Right lobe of liver (tissue), 6 donors: ENCODE measurements at regions not wholly inside any gene's neighbourhood (a gene's known extent, or its start where the extent isn't known, plus 50 kb on each side); places are given as distances from the start of the nearest gene placed in this dataset.
A peak's percentile ranks its signal among the peaks of the same experiment; 100 is the strongest.
"Not testable (repeated sequence)": the region's sequence is repeated elsewhere in the genome, so short reads cannot be mapped to it uniquely, and the experiment has no call there.

ENCODE experiments used
- ATAC-seq, 4 donors: fragments of 200-7000 bp; cut with Tn5 transposase; one replicate each; pipeline ENCODE4 v1.9.1; 2020; ENCODE audit warnings: mild to moderate bottlenecking in 4 of 4, moderate library complexity in 4 of 4
- DNase-seq, 3 donors: peaks; one replicate each; pipeline ENCODE4 v3.0.0-alpha.2; 2020
- H3K27ac ChIP-seq, 3 donors: fragments of 200-600 bp; one replicate each; pipeline ENCODE4 v1.8.0; 2022
- H3K27me3 ChIP-seq, 2 donors: fragments of 200-600 bp; one replicate each; pipeline ENCODE4 v1.8.0; 2022
- H3K36me3 ChIP-seq, 4 donors: fragments of 200-600 bp; sonication (generic) in 1 of 4; one replicate each; pipeline versions ENCODE4 v1.5.1 to v1.8.0; 2017 to 2022; ENCODE audit warnings: control low read depth in 1 of 4
- H3K4me1 ChIP-seq, 4 donors: fragments of 200-600 bp; sonication (generic) in 1 of 4; one replicate each; pipeline versions ENCODE4 v1.5.1 to v1.8.0; 2017 to 2022; ENCODE audit warnings: control low read depth in 1 of 4
- H3K4me3 ChIP-seq, 3 donors: fragments of 200-600 bp; one replicate each; pipeline ENCODE4 v1.8.0; 2022
- H3K9me3 ChIP-seq, 4 donors: fragments of 200-600 bp; sonication (generic) in 1 of 4; one replicate each; pipeline versions ENCODE4 v1.5.1 to v1.8.0; 2017 to 2022; ENCODE audit warnings: control low read depth in 1 of 4
- CTCF ChIP-seq, 4 donors: fragments of 200-600 bp in 3 of 4; fragments of 450-650 bp in 1 of 4; IDR thresholded peaks; one replicate each; pipeline versions ENCODE4 v1.5.1 to v1.8.0; 2016 to 2022; ENCODE audit warnings: antibody characterized with exemption in 4 of 4, mild to moderate bottlenecking in 2 of 4
- POLR2A ChIP-seq: fragments of 450-650 bp; IDR thresholded peaks from one replicate; pipeline ENCODE4 v1.6.1; 2017; ENCODE audit warnings: antibody characterized with exemption, mild to moderate bottlenecking
- WGBS: methylation state at CpG from one replicate; pipeline ENCODE4 v1.1.6; 2018; ENCODE audit warnings: low coverage, low lambda C conversion rate; ENCODE audit not compliant: insufficient coverage; ENCODE audit errors: missing lambda C conversion rate; 5-methylcytosine and 5-hydroxymethylcytosine counted together
- intact Hi-C, 2 donors: fragments of 100-400 bp; cut with DNase I; formaldehyde crosslinking; loops; one replicate each; pipeline versions ENCODE4 v1.11.2 to v1.14.1; 2022
- donor health status: DM: no; HTN: yes; CAD: no.
- donor health status: DM: no; HTN: no; CAD: no.
- donor health status: DM: no; HTN: no; CAD: no.
- donor health status: DM: no; HTN: yes; CAD: no.
- donor health status: DM: no; HTN: yes; CAD: no.

DNA sequence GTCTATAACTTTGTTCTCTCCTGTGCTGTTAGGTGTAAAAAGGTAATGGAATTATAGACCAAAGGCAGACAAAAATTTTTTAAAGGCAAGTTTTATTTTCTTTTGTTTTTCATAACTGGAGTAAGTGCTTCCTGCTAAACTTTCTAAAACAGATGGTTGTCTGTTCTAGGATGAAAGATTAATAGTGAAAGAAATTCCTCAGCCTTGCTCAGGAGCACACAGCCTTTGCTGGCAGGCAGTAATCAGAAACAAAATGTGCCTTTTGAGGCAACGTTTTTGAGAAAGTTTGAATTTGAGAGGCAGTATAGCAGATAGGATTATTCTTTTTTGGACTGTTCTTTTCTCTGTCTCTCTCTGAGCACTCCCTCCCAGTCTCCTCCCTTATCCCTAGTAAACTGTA, 2749.5 kb downstream of the PCDH9 start:
- ATAC-seq (no peak), DNase-seq (no peak)
- 0% methylated on average over 1 of the region's 1 CpG for WGBS
- TF ChIP-seq POLR2A (no peak), CTCF (IDR thresholded peaks at IDR 0.05) (no peak)
- Histone ChIP-seq H3K36me3 (no peaks in the 10 kb centered on the region), H3K4me1 (no peaks in the 10 kb centered on the region), H3K4me3 (no peak overlapping the region), H3K9me3 (no peaks in the 10 kb centered on the region), H3K27ac (no peak overlapping the region), H3K27me3 (no peaks in the 10 kb centered on the region)
- intact Hi-C loops: no loop called here

DNA sequence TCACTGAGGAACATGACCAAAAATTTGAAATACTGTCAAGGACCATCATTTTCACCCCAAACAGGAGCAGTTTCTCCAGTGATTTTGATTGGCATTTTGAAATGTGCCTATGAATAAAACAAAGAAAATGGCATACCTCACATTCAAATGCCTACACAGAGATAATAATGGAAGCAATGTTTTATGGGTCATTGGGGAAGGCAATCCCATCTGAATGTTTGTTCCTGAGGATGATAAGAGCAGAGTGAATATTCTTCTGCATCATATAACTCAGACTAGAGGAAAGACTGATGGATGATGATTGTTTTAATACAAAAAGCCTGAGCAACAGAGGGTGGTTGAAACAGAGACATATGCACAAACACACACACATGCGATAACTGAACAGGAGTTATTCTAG, 2749.9 kb downstream of the PCDH9 start:
- Histone ChIP-seq H3K4me3 (no peak overlapping the region), H3K9me3 (no peaks in the 10 kb centered on the region), H3K27ac (no peak overlapping the region), H3K36me3 (no peaks in the 10 kb centered on the region), H3K4me1 (no peaks in the 10 kb centered on the region), H3K27me3 (no peaks in the 10 kb centered on the region)
- TF ChIP-seq CTCF (IDR thresholded peaks at IDR 0.05) (no peak), POLR2A (no peak)
- intact Hi-C loops: no loop called here
- ATAC-seq (no peak), DNase-seq (no peak)
- WGBS: 85% methylated on average over 1 of the region's 1 CpG

- H3K9me3 ChIP-seq: no peaks in the 10 kb centered on the region
- H3K4me3 ChIP-seq: no peak overlapping the region
- H3K27ac ChIP-seq: no peak overlapping the region
- no peaks in the 10 kb centered on the region for H3K27me3 ChIP-seq
- DNase-seq: no peak
- TF ChIP-seq CTCF (IDR thresholded peaks at IDR 0.05): no peak
- no peak for TF ChIP-seq POLR2A
- ATAC-seq: no peak
- intact Hi-C loops: no loop called here
- H3K36me3 ChIP-seq: no peaks in the 10 kb centered on the region
- no peaks in the 10 kb centered on the region for H3K4me1 ChIP-seq
Measured at GRCh38 chr13:64477146-64477545, 2753.0 kb downstream of the PCDH9 start.

DNA sequence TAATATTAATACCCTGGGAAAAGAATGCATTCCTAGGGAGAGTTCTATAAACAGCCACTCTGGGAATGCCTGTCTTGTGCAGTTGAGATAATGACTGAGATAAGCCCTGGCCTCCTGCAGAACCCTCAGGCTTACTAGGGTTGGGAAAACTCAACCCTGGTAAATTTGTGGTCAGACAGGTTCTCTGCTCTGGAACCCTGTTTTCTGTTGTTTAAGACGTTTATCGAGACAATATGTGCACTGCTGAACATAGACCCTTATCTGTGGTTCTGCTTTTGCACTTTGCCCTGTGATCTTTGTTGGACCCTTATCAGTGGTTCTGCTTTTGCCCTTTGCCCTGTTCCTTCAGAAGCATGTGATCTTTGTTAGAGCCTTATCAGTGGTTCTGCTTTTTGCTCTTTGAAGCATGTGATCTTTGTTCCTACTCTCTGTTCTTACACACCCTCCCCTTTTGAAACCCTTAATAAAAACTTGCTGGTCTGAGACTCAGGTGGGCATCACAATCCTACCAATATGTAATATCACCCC, 2754.0 kb downstream of the PCDH9 start:
- H3K36me3 ChIP-seq, H3K4me3 ChIP-seq, DNase-seq, H3K27ac ChIP-seq, H3K4me1 ChIP-seq, H3K27me3 ChIP-seq, H3K9me3 ChIP-seq, intact Hi-C loops, ATAC-seq: not testable (repeated sequence)
- 44% methylated on average over 2 of the region's 2 CpGs for whole genome bisulfite sequencing

GRCh38 chr13:64471916-64472315, 2758.2 kb downstream of the PCDH9 start:
- Histone ChIP-seq H3K36me3 (no peaks in the 10 kb centered on the region), H3K4me1 (no peaks in the 10 kb centered on the region), H3K27ac (no peak overlapping the region), H3K4me3 (no peak overlapping the region), H3K27me3 (no peaks in the 10 kb centered on the region), H3K9me3 (no peaks in the 10 kb centered on the region)
- 31% methylated on average over 2 of the region's 2 CpGs for WGBS
- DNase-seq: no peak
- ATAC-seq: peak in 2 of 4 donors; percentile 40 to 44
- intact Hi-C loops: no loop called here
- TF ChIP-seq CTCF (IDR thresholded peaks at IDR 0.05): peak in 3 of 4 donors; percentile 26 to 38 (median 31)
- TF ChIP-seq POLR2A: no peak
